HepG2 (cell line): ENCODE measurements at regions not wholly inside any gene's neighbourhood (a gene's known extent, or its start where the extent isn't known, plus 50 kb on each side); places are given as distances from the start of the nearest gene placed in this dataset.

Source experiments
- ATAC-seq: fragments of 200-7000 bp; cut with Tn5 transposase; 3 replicates; pipeline ENCODE4 v1.9.1; 2020; ENCODE audit warnings: mild to moderate bottlenecking, moderate library complexity
- BruUV-seq: library from RNA; stranded (reverse); fragments of 400-500 nt; replicated peaks from 2 replicates; lab custom pipeline; 2021; lab: Mats Ljungman, UMichigan
- CTCF ChIA-PET: fragments of 300-600 bp; formaldehyde crosslinking; extraction: SDS; loops from one replicate; lab custom pipeline; 2021; ENCODE audit warnings: low total read pairs, inconsistent platforms, low intra/inter-chr PET ratio; lab: Yijun Ruan, JAX
- POLR2A ChIA-PET: fragments of 350-600 bp; sonication (Branson Sonifier 250); formaldehyde crosslinking; loops from one replicate; lab custom pipeline; 2020; ENCODE audit warnings: antibody characterized with exemption, inconsistent platforms; lab: Yijun Ruan, JAX
- DNase-seq: peaks from one replicate; pipeline ENCODE4 v3.0.0-alpha.2; 2015; ENCODE audit warnings: low spot score
- FAIRE-seq: peaks from 3 replicates; lab custom pipeline; 2011; peaks lifted over from hg19 to GRCh38; lab: Jason Lieb, UNC
- H2AFZ ChIP-seq: one replicate; pipeline ENCODE4 v1.6.1; 2011; ENCODE audit warnings: low read length, inconsistent platforms
- H3K27ac ChIP-seq: fragments of 300-600 bp; 3 replicates; pipeline ENCODE4 v1.8.0; 2011; ENCODE audit warnings: mixed run types, mild to moderate bottlenecking, mixed read lengths, low read length, inconsistent platforms; ENCODE audit not compliant: insufficient read depth; ENCODE audit errors: extremely low read length
- H3K27me3 ChIP-seq, 2 experiments: fragments of 200-600 bp in 1 of 2; 2 replicates in 1 of 2; 3 replicates in 1 of 2; pipeline versions ENCODE4 v1.6.0 to v1.8.0; 2011; ENCODE audit warnings: low read length in 2 of 2, mild to moderate bottlenecking in 2 of 2, moderate library complexity in 2 of 2, inconsistent platforms in 1 of 2; ENCODE audit not compliant: insufficient read depth in 2 of 2, control insufficient read depth in 1 of 2
- H3K36me3 ChIP-seq, 2 experiments: fragments of 200-600 bp in 1 of 2; replicated peaks in 1 of 2; 2 replicates in 1 of 2; 3 replicates in 1 of 2; pipeline versions ENCODE4 v1.5.1 to v1.8.0; 2011; ENCODE audit warnings: low read length in 2 of 2, inconsistent platforms in 1 of 2; ENCODE audit not compliant: insufficient read depth in 2 of 2, control insufficient read depth in 1 of 2
- H3K4me1 ChIP-seq: 2 replicates; pipeline ENCODE4 v1.5.1; 2012; ENCODE audit warnings: low read length, inconsistent platforms; ENCODE audit not compliant: insufficient read depth
- H3K4me2 ChIP-seq: 2 replicates; pipeline ENCODE4 v1.6.0; 2011; ENCODE audit warnings: low read depth, low read length, inconsistent platforms
- H3K4me3 ChIP-seq, 3 experiments: fragments of 200-600 bp in 1 of 3; sonication (generic), shearing (Covaris generic) in 1 of 3; replicated peaks in 1 of 3; 2 replicates each; pipeline ENCODE4 v1.5.1; 2011 to 2016; ENCODE audit warnings: low read length in 3 of 3, inconsistent platforms in 2 of 3, low read depth in 2 of 3, mild to moderate bottlenecking in 2 of 3, control low read depth in 1 of 3, mixed read lengths in 1 of 3; ENCODE audit not compliant: insufficient read depth in 1 of 3
- H3K79me2 ChIP-seq: one replicate; pipeline ENCODE4 v1.6.1; 2011; ENCODE audit warnings: low read length, inconsistent platforms; ENCODE audit not compliant: insufficient read depth
- H3K9ac ChIP-seq: 2 replicates; pipeline ENCODE4 v1.6.0; 2011; ENCODE audit warnings: mild to moderate bottlenecking, low read depth, low read length, inconsistent platforms; ENCODE audit not compliant: insufficient read depth
- H3K9me3 ChIP-seq: 2 replicates; pipeline ENCODE4 v1.5.1; 2012; ENCODE audit warnings: mild to moderate bottlenecking, low read length
- H4K20me1 ChIP-seq: 2 replicates; pipeline ENCODE4 v1.6.0; 2011; ENCODE audit warnings: inconsistent platforms, mild to moderate bottlenecking, low read length, moderate library complexity; ENCODE audit not compliant: insufficient read depth
- ARID4A ChIP-seq: sonication (generic); formaldehyde crosslinking; IDR thresholded peaks from 2 replicates; pipeline ENCODE4 v1.5.0; 2020; ENCODE audit warnings: mild to moderate bottlenecking, missing genetic modification reagents, borderline replicate concordance
- ASH2L ChIP-seq: fragments of 300-600, 200-600 bp; sonication (generic); IDR thresholded peaks from 2 replicates; pipeline ENCODE4 v1.7.0; 2017; ENCODE audit warnings: low read depth, mild to moderate bottlenecking, moderate library complexity, mixed read lengths, low read length; ENCODE audit not compliant: insufficient read length
- CCDC6 ChIP-seq: sonication (generic); formaldehyde crosslinking; IDR thresholded peaks from 2 replicates; pipeline ENCODE4 v1.8.1; 2022; ENCODE audit warnings: mild to moderate bottlenecking, missing genetic modification reagents, moderate library complexity
- CTCF ChIP-seq: sonication (generic); formaldehyde crosslinking; IDR thresholded peaks from 2 replicates; pipeline ENCODE4 v1.5.0; 2020; ENCODE audit warnings: mild to moderate bottlenecking, missing genetic modification reagents, moderate library complexity
- GRHL1 ChIP-seq: sonication (generic); formaldehyde crosslinking; conservative IDR thresholded peaks from 2 replicates; pipeline ENCODE4 v1.8.0; 2022; ENCODE audit warnings: missing genetic modification reagents
- MXI1 ChIP-seq: IDR thresholded peaks from 3 replicates; pipeline ENCODE4 v1.6.1; 2012; ENCODE audit warnings: low read depth, low read length, inconsistent platforms, borderline replicate concordance
- POGZ ChIP-seq: sonication (generic); formaldehyde crosslinking; IDR thresholded peaks from 2 replicates; pipeline ENCODE4 v1.4.0; 2020; ENCODE audit warnings: mild to moderate bottlenecking, missing genetic modification reagents
- RBAK ChIP-seq: sonication (generic); formaldehyde crosslinking; IDR thresholded peaks from 2 replicates; pipeline ENCODE4 v1.5.1; 2020; ENCODE audit warnings: mild to moderate bottlenecking, missing genetic modification reagents
- SMAD9 ChIP-seq: sonication (generic); formaldehyde crosslinking; IDR thresholded peaks from 2 replicates; pipeline ENCODE4 v1.5.1; 2020; ENCODE audit warnings: mild to moderate bottlenecking, missing genetic modification reagents
- ZFP37 ChIP-seq: sonication (generic); formaldehyde crosslinking; IDR thresholded peaks from 2 replicates; pipeline ENCODE4 v1.4.0; 2020; ENCODE audit warnings: missing genetic modification reagents, borderline replicate concordance
- ZNF615 ChIP-seq: sonication (generic); formaldehyde crosslinking; IDR thresholded peaks from 2 replicates; pipeline ENCODE4 v1.5.0; 2020; ENCODE audit warnings: mild to moderate bottlenecking, missing genetic modification reagents, borderline replicate concordance
- ZNF652 ChIP-seq: IDR thresholded peaks from 2 replicates; pipeline ENCODE4 v1.6.1; 2016; ENCODE audit warnings: low read depth, borderline replicate concordance
- ZNF841 ChIP-seq: sonication (generic); formaldehyde crosslinking; IDR thresholded peaks from 2 replicates; pipeline ENCODE4 v1.8.1; 2023; ENCODE audit warnings: missing genetic modification reagents, borderline replicate concordance
- WGBS: methylation state at CpG from one replicate; pipeline ENCODE4 v1.1.6; 2017; ENCODE audit warnings: low lambda C conversion rate; 5-methylcytosine and 5-hydroxymethylcytosine counted together
- in situ Hi-C: cut with HindIII; loops from 2 replicates; pipeline ENCODE4 v1.10.0; 2017; ENCODE audit warnings: low pct_unique_long_range_greater_than_20kb; ENCODE audit not compliant: extremely low pct_ligation_motif_present
- intact Hi-C: fragments of 100-400 bp; cut with micrococcal nuclease; formaldehyde crosslinking; loops from one replicate; pipeline ENCODE4 v1.10.0; 2022; ENCODE audit not compliant: unreplicated experiment

GRCh38 chr7:46756996-46757395 is 824.9 kb downstream of the TNS3 start:
- no peak for ATAC-seq
- intact Hi-C loops (no loop called here), in situ Hi-C loops (no loop called here)
- no peaks in the 10 kb centered on the region for H3K27me3 ChIP-seq
- no peak overlapping the region for H2AFZ ChIP-seq
- FAIRE-seq: no peak
- BruUV-seq: no TSS peak
- no peaks in the 10 kb centered on the region for H3K36me3 ChIP-seq
- no peak overlapping the region for H3K27ac ChIP-seq
- no peak for DNase-seq
- WGBS: 28% methylated on average over 4 of the region's 4 CpGs
- no peaks in the 10 kb centered on the region for H3K4me1 ChIP-seq
- no peaks in the 10 kb centered on the region for H3K79me2 ChIP-seq
- no peaks in the 10 kb centered on the region for H3K9me3 ChIP-seq
- H3K4me3 ChIP-seq: no peak overlapping the region
- POLR2A ChIA-PET: no interaction called here
- no peak overlapping the region for H3K4me2 ChIP-seq
- TF ChIP-seq CTCF: no peak
- no peak for TF ChIP-seq ZNF615 (CRISPR knock-in tag)
- no peak for TF ChIP-seq CCDC6 (CRISPR knock-in tag)
- TF ChIP-seq ARID4A: no peak
- TF ChIP-seq RBAK (CRISPR knock-in tag): no peak
- TF ChIP-seq ZNF841 (CRISPR knock-in tag): no peak
- TF ChIP-seq MXI1: no peak
- TF ChIP-seq ZNF652 (CRISPR knock-in tag): no peak
- no peak for TF ChIP-seq SMAD9 (CRISPR knock-in tag)
- TF ChIP-seq ZFP37: no peak
- no peak for TF ChIP-seq GRHL1 (CRISPR knock-in tag)
- TF ChIP-seq ASH2L: no peak
- no peak for TF ChIP-seq POGZ
- CTCF ChIA-PET: no interaction called here
- H4K20me1 ChIP-seq: no peaks in the 10 kb centered on the region
- H3K9ac ChIP-seq: no peak overlapping the region
